ENCODE measurements at regions not wholly inside any gene's neighbourhood (a gene's known extent, or its start where the extent isn't known, plus 50 kb on each side); places are given as distances from the start of the nearest gene placed in this dataset.

GRCh38 chr2:134190062-134190806 is 63.6 kb upstream of the MGAT5 start:
- no peak for TF ChIP-seq CTCF (IDR thresholded peaks at IDR 0.05)
- no peak overlapping the region for H3K4me3 Mint-ChIP-seq
- peaks cover 25% of the 10 kb centered on the region for H3K36me3 Mint-ChIP-seq (ENCODE audit: low read depth)
- H3K9me3 Mint-ChIP-seq: peaks cover 15% of the 10 kb centered on the region
- no peaks in the 10 kb centered on the region for H3K27me3 Mint-ChIP-seq (ENCODE audit: low read depth, poor library complexity)
- no peak overlapping the region for H3K27ac Mint-ChIP-seq
- H3K4me1 Mint-ChIP-seq: peaks cover 25% of the 10 kb centered on the region
- no peak for DNase-seq

- Mint-ChIP-seq H3K27ac (no peak overlapping the region), H3K4me3 (no peak overlapping the region), H3K4me1 (peaks cover 25% of the 10 kb centered on the region), H3K27me3 (ENCODE audit: low read depth, poor library complexity) (no peaks in the 10 kb centered on the region), H3K9me3 (peaks cover 15% of the 10 kb centered on the region), H3K36me3 (ENCODE audit: low read depth) (peaks cover 25% of the 10 kb centered on the region)
- no peak for TF ChIP-seq CTCF (IDR thresholded peaks at IDR 0.05)
- DNase-seq: no peak
Measured at GRCh38 chr2:134190807-134191203, 63.1 kb upstream of the MGAT5 start.

- no peak for TF ChIP-seq CTCF (IDR thresholded peaks at IDR 0.05)
- Mint-ChIP-seq H3K36me3 (ENCODE audit: low read depth) (peaks cover 21% of the 10 kb centered on the region), H3K9me3 (peaks cover 15% of the 10 kb centered on the region), H3K4me1 (peaks cover 21% of the 10 kb centered on the region), H3K27ac (no peak overlapping the region), H3K4me3 (no peak overlapping the region), H3K27me3 (ENCODE audit: low read depth, poor library complexity) (no peaks in the 10 kb centered on the region)
- no peak for DNase-seq
Measured at GRCh38 chr2:134191835-134192234, 62.0 kb upstream of the MGAT5 start.

GRCh38 chr2:134193006-134193405 is 60.9 kb upstream of the MGAT5 start:
- no peak overlapping the region for H3K27ac Mint-ChIP-seq
- peaks cover 15% of the 10 kb centered on the region for H3K9me3 Mint-ChIP-seq
- no peak for TF ChIP-seq CTCF (IDR thresholded peaks at IDR 0.05)
- DNase-seq: no peak
- peaks cover 21% of the 10 kb centered on the region for H3K4me1 Mint-ChIP-seq
- peaks cover 20% of the 10 kb centered on the region for H3K36me3 Mint-ChIP-seq (ENCODE audit: low read depth)
- H3K4me3 Mint-ChIP-seq: no peak overlapping the region
- H3K27me3 Mint-ChIP-seq (ENCODE audit: low read depth, poor library complexity): no peaks in the 10 kb centered on the region

- peaks cover 16% of the 10 kb centered on the region for H3K4me1 Mint-ChIP-seq
- H3K27me3 Mint-ChIP-seq (ENCODE audit: low read depth, poor library complexity): no peaks in the 10 kb centered on the region
- peaks cover 15% of the 10 kb centered on the region for H3K9me3 Mint-ChIP-seq
- no peak overlapping the region for H3K4me3 Mint-ChIP-seq
- H3K36me3 Mint-ChIP-seq (ENCODE audit: low read depth): peaks cover 20% of the 10 kb centered on the region
- TF ChIP-seq CTCF (IDR thresholded peaks at IDR 0.05): no peak
- DNase-seq: no peak
- H3K27ac Mint-ChIP-seq: peak overlapping the region; percentile 36
Measured at GRCh38 chr2:134194519-134194918, 59.4 kb upstream of the MGAT5 start.

- H3K27me3 Mint-ChIP-seq (ENCODE audit: low read depth, poor library complexity): no peaks in the 10 kb centered on the region
- peaks cover 15% of the 10 kb centered on the region for H3K36me3 Mint-ChIP-seq (ENCODE audit: low read depth)
- no peak overlapping the region for H3K4me3 Mint-ChIP-seq
- H3K27ac Mint-ChIP-seq: no peak overlapping the region
- H3K4me1 Mint-ChIP-seq: peaks cover 22% of the 10 kb centered on the region
- DNase-seq: no peak
- peaks cover 12% of the 10 kb centered on the region for H3K9me3 Mint-ChIP-seq
- no peak for TF ChIP-seq CTCF (IDR thresholded peaks at IDR 0.05)
Measured at GRCh38 chr2:134195341-134195740, 58.5 kb upstream of the MGAT5 start.
